ENCODE measurements at regions not wholly inside any gene's neighbourhood (a gene's known extent, or its start where the extent isn't known, plus 50 kb on each side); places are given as distances from the start of the nearest gene placed in this dataset.

DNA sequence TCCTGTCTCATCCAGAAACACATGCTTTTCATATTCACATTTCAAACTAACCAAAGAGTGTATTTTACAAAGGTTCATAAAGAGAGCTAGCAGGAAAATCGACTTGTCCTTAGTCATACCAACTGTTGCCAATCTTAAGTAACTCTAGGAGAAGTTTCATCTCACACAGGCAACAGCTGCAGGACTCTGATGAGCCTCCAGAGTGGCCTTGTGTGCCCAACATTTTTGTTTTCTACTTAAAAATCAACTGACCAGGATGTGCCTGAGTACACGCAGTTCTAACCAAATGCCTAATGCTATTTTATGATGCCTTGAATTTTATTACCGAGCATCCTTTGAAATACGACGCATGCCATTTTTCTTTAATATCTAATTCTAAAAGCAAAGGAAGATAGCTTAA lies 595.9 kb upstream of the LRRTM4 start:
- H3K9me3 ChIP-seq (ENCODE audit: control insufficient read depth in 2 of 2, low read length in 2 of 2), result no peaks in the 10 kb centered on the region
- no peak overlapping the region for H3K4me3 ChIP-seq (ENCODE audit: low read length in 2 of 2)
- no peaks in the 10 kb centered on the region for H3K36me3 ChIP-seq (ENCODE audit: control insufficient read depth in 2 of 2, insufficient read depth in 2 of 2, low read length in 2 of 2)
- H3K9ac ChIP-seq (ENCODE audit: low read depth in 1 of 2, low read length in 2 of 2), result no peak overlapping the region
- no peaks in the 10 kb centered on the region for H3K27me3 ChIP-seq (ENCODE audit: control insufficient read depth in 2 of 2, insufficient read depth in 2 of 2, low read length in 2 of 2)
- no peak overlapping the region for H3K27ac ChIP-seq (ENCODE audit: low read depth in 2 of 2, low read length in 2 of 2)
- H3K4me1 ChIP-seq (ENCODE audit: control insufficient read depth in 2 of 2, insufficient read depth in 2 of 2, low read length in 2 of 2), result no peaks in the 10 kb centered on the region

DNA sequence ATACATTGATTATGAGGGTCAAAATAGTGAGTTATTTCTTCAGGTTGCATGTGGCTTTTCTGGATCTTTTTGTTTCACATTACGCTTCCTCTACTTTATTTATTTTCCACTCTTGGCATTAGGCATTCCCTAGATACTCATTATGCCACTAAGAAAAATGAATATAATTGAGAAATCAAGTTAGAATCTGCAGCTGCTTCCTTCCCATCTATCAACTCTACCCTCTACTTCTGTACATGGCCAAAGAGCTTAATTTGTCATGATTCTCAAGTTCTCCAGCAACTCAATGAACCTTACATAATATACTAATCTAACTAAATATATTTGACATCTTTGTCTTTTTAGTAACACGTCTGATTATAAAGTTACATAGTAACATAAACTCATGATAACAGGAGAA lies 598.1 kb upstream of the LRRTM4 start:
- Histone ChIP-seq H3K36me3 (ENCODE audit: control insufficient read depth in 2 of 2, insufficient read depth in 2 of 2, low read length in 2 of 2) (no peaks in the 10 kb centered on the region), H3K9me3 (ENCODE audit: control insufficient read depth in 2 of 2, low read length in 2 of 2) (no peaks in the 10 kb centered on the region), H3K27ac (ENCODE audit: low read depth in 2 of 2, low read length in 2 of 2) (no peak overlapping the region), H3K27me3 (ENCODE audit: control insufficient read depth in 2 of 2, insufficient read depth in 2 of 2, low read length in 2 of 2) (no peaks in the 10 kb centered on the region), H3K9ac (ENCODE audit: low read depth in 1 of 2, low read length in 2 of 2) (no peak overlapping the region), H3K4me1 (ENCODE audit: control insufficient read depth in 2 of 2, insufficient read depth in 2 of 2, low read length in 2 of 2) (no peaks in the 10 kb centered on the region), H3K4me3 (ENCODE audit: low read length in 2 of 2) (no peak overlapping the region)

DNA sequence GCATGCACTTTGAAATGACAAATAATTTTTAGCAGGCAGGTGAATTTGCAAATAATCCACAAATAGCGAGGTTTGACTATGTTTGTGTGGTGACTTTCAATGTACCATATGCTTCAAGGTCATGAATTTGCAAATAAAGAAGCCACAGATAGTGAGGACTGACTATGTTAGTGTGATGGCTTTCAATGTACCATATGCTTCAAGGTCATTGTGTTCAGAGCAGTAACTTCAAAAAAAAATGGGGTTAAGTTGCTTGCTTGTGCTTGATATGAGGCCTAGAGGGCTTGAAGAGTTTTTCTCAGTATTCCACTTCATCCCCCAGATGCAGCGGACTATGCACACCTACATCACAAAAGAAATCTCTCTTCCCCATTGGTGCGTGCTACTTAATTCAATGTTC lies 602.9 kb upstream of the LRRTM4 start:
- H3K4me3 ChIP-seq (ENCODE audit: low read length in 2 of 2), result no peak overlapping the region
- H3K27me3 ChIP-seq (ENCODE audit: control insufficient read depth in 2 of 2, insufficient read depth in 2 of 2, low read length in 2 of 2), result no peaks in the 10 kb centered on the region
- H3K9me3 ChIP-seq (ENCODE audit: control insufficient read depth in 2 of 2, low read length in 2 of 2), result no peaks in the 10 kb centered on the region
- no peaks in the 10 kb centered on the region for H3K36me3 ChIP-seq (ENCODE audit: control insufficient read depth in 2 of 2, insufficient read depth in 2 of 2, low read length in 2 of 2)
- no peaks in the 10 kb centered on the region for H3K4me1 ChIP-seq (ENCODE audit: control insufficient read depth in 2 of 2, insufficient read depth in 2 of 2, low read length in 2 of 2)
- no peak overlapping the region for H3K9ac ChIP-seq (ENCODE audit: low read depth in 1 of 2, low read length in 2 of 2)
- H3K27ac ChIP-seq (ENCODE audit: low read depth in 2 of 2, low read length in 2 of 2), result no peak overlapping the region

DNA sequence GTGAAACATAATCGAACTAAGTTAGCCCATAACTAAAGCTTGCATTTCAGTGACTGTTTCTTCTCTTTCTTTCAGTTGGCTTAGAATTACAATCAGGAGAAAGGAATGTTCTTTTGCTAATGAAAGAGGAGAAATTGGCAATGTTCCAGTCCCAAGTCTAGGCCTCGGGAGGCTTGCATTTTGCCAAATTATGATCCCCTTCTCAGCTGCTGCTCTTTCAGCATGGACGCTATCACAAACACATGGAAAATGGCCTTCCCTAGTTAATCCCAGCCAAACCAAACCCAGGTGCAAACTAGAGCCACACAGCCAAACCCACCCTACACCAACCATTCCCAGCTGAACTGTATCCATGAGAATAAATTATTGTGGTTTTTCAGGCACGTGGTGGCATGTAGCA lies 605.2 kb upstream of the LRRTM4 start:
- no peaks in the 10 kb centered on the region for H3K27me3 ChIP-seq (ENCODE audit: control insufficient read depth in 2 of 2, insufficient read depth in 2 of 2, low read length in 2 of 2)

DNA sequence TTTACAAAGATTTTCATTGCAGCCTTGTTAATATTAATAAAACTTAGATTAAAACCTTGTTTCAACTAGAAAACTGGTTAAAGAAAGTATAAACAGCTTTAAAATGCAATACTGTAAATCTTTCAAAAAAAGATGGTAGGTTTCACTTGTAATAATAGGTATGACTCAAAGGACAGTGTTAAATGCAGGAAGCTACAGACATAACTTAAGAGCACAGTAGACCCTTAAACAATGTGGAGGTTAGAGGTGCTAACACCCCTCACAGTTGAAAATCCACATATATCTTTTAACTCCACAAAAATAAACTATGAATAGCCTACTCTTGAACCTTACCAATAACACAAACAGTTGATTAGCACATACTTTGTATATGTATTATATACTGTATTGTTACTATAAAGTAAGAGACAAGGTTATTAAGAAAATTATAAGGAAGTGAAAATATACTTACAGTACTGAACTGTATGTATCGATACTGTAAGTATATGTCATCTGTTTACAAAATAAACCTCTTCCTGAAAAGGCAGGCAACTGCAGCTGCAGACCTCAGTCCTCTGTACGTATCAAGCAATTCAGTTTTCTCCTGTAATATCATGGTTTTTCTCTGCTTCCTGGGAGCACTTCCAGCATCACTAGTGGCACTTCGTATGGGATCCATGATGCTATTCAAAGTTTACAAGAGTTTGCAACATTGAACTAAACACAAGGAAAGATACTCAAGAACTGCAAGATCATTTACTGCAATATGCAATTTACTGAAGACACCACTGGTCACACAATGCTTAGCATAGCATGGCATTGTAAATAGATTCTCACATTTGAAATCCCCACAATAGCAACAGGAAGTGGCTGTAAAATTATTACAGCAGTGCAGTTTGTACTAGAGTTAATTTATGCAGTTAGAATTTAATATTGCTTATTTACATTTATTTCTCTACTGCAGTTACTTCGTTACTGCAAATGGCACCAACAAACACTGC lies 610.5 kb upstream of the LRRTM4 start:
- Histone ChIP-seq H3K27ac (ENCODE audit: low read depth in 2 of 2, low read length in 2 of 2) (no peak overlapping the region), H3K27me3 (ENCODE audit: control insufficient read depth in 2 of 2, insufficient read depth in 2 of 2, low read length in 2 of 2) (no peaks in the 10 kb centered on the region), H3K4me1 (ENCODE audit: control insufficient read depth in 2 of 2, insufficient read depth in 2 of 2, low read length in 2 of 2) (no peaks in the 10 kb centered on the region), H3K9me3 (ENCODE audit: control insufficient read depth in 2 of 2, low read length in 2 of 2) (no peaks in the 10 kb centered on the region), H3K4me3 (ENCODE audit: low read length in 2 of 2) (no peak overlapping the region), H3K9ac (ENCODE audit: low read depth in 1 of 2, low read length in 2 of 2) (no peak overlapping the region), H3K36me3 (ENCODE audit: control insufficient read depth in 2 of 2, insufficient read depth in 2 of 2, low read length in 2 of 2) (no peaks in the 10 kb centered on the region)

More for the DNA sequence above, 605.2 kb upstream of the LRRTM4 start:
- Histone ChIP-seq H3K9me3 (ENCODE audit: control insufficient read depth in 2 of 2, low read length in 2 of 2) (no peaks in the 10 kb centered on the region), H3K36me3 (ENCODE audit: control insufficient read depth in 2 of 2, insufficient read depth in 2 of 2, low read length in 2 of 2) (no peaks in the 10 kb centered on the region), H3K4me3 (ENCODE audit: low read length in 2 of 2) (no peak overlapping the region), H3K27ac (ENCODE audit: low read depth in 2 of 2, low read length in 2 of 2) (no peak overlapping the region), H3K9ac (ENCODE audit: low read depth in 1 of 2, low read length in 2 of 2) (no peak overlapping the region), H3K4me1 (ENCODE audit: control insufficient read depth in 2 of 2, insufficient read depth in 2 of 2, low read length in 2 of 2) (no peaks in the 10 kb centered on the region)

DNA sequence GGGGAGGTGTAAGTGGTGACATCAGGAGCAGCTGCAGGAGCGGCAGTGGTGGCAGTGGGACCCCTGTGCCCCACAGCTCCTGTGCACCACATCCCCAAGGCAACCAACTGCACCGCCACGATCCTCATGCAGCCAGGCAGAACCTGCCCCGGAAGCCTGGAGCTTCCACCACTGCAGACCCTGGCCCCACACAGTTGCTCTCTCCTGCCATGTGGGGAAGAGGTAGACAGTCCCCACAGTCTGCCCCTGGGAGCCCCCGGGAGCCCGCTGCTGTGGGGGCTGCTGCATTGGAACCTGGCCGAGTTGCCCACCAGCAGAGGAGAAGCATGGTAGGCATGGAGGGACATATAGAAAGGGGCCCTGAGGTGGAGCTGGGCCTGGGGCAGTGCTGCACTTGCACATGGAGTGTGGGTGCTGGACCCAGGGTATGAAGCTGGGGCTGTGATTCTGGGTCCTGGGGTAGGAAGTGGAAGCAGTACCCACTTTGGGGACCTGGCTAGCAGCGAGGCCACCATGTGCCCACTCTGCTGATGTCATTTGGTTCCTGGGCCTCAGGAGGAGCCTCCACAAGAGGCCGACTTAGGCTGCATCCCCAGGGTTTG lies 623.3 kb upstream of the LRRTM4 start:
- H3K36me3 ChIP-seq (ENCODE audit: control insufficient read depth in 2 of 2, insufficient read depth in 2 of 2, low read length in 2 of 2), result no peaks in the 10 kb centered on the region
- no peaks in the 10 kb centered on the region for H3K27me3 ChIP-seq (ENCODE audit: control insufficient read depth in 2 of 2, insufficient read depth in 2 of 2, low read length in 2 of 2)
- no peak overlapping the region for H3K9ac ChIP-seq (ENCODE audit: low read depth in 1 of 2, low read length in 2 of 2)

DNA sequence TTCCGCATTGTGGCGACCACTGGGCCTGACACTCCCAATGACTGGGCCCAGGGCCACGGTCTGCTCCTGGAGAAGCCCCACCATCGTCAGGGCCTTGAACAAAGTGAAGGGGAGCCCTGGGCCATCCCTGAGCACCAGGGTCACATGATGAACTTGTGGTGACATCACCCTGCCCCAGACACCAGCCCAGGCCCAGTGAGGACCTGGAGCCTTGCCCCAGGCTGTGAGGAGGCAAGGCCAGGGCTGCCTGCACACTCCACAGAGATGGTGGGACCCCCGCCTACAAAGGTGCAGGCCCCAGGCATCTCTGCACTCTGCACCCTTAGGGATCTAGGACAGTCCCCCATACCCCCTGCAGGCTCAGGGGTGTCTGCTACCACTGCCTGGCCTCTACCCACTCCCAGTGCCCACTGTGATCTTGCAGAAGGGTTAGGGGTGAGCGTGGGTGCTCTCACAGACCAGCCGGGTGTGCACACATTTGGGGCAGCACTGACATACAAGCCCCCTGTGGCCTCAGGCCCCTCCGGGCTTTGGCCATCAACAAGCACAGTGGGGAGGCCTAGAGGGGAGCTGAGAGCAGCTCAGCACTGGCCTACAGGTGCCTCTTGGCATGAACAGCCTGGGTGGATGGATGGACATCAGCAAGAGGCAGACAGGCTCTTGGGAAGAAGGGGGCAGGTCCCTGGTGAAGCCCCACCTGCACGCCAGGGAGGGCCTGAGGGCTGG lies 624.0 kb upstream of the LRRTM4 start:
- Histone ChIP-seq H3K9me3 (ENCODE audit: control insufficient read depth in 2 of 2, low read length in 2 of 2) (no peaks in the 10 kb centered on the region), H3K27me3 (ENCODE audit: control insufficient read depth in 2 of 2, insufficient read depth in 2 of 2, low read length in 2 of 2) (no peaks in the 10 kb centered on the region), H3K9ac (ENCODE audit: low read depth in 1 of 2, low read length in 2 of 2) (no peak overlapping the region)

More for the DNA sequence above, 623.3 kb upstream of the LRRTM4 start:
- Histone ChIP-seq H3K9me3 (ENCODE audit: control insufficient read depth in 2 of 2, low read length in 2 of 2) (no peaks in the 10 kb centered on the region), H3K4me1 (ENCODE audit: control insufficient read depth in 2 of 2, insufficient read depth in 2 of 2, low read length in 2 of 2) (no peaks in the 10 kb centered on the region), H3K27ac (ENCODE audit: low read depth in 2 of 2, low read length in 2 of 2) (no peak overlapping the region), H3K4me3 (ENCODE audit: low read length in 2 of 2) (no peak overlapping the region)

DNA sequence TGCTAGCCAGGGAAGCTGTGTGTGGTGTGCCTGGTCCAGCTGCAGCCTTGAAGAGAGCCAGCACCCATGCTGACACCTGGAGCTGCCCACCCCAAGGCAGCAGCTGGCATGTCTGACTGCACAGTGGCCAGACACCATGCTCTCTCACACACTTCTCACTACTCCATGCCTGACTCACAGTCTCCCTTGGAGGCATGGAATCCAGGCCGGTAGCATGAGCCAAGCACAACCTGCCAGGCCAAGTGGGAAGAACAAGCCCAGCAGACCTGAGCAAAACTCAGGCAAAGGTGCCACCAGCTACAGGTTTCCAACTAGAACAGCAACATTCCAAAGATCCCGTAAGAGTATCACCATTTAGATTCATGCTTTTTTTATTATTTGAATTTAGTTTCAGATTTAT lies 625.3 kb upstream of the LRRTM4 start:
- no peaks in the 10 kb centered on the region for H3K9me3 ChIP-seq (ENCODE audit: control insufficient read depth in 2 of 2, low read length in 2 of 2)
- no peak overlapping the region for H3K4me3 ChIP-seq (ENCODE audit: low read length in 2 of 2)
- no peaks in the 10 kb centered on the region for H3K36me3 ChIP-seq (ENCODE audit: control insufficient read depth in 2 of 2, insufficient read depth in 2 of 2, low read length in 2 of 2)
- no peaks in the 10 kb centered on the region for H3K4me1 ChIP-seq (ENCODE audit: control insufficient read depth in 2 of 2, insufficient read depth in 2 of 2, low read length in 2 of 2)
- no peak overlapping the region for H3K27ac ChIP-seq (ENCODE audit: low read depth in 2 of 2, low read length in 2 of 2)
- H3K9ac ChIP-seq (ENCODE audit: low read depth in 1 of 2, low read length in 2 of 2), result no peak overlapping the region
- no peaks in the 10 kb centered on the region for H3K27me3 ChIP-seq (ENCODE audit: control insufficient read depth in 2 of 2, insufficient read depth in 2 of 2, low read length in 2 of 2)

More for the DNA sequence above, 624.0 kb upstream of the LRRTM4 start:
- Histone ChIP-seq H3K36me3 (ENCODE audit: control insufficient read depth in 2 of 2, insufficient read depth in 2 of 2, low read length in 2 of 2) (no peaks in the 10 kb centered on the region), H3K4me1 (ENCODE audit: control insufficient read depth in 2 of 2, insufficient read depth in 2 of 2, low read length in 2 of 2) (no peaks in the 10 kb centered on the region), H3K4me3 (ENCODE audit: low read length in 2 of 2) (no peak overlapping the region), H3K27ac (ENCODE audit: low read depth in 2 of 2, low read length in 2 of 2) (no peak overlapping the region)

DNA sequence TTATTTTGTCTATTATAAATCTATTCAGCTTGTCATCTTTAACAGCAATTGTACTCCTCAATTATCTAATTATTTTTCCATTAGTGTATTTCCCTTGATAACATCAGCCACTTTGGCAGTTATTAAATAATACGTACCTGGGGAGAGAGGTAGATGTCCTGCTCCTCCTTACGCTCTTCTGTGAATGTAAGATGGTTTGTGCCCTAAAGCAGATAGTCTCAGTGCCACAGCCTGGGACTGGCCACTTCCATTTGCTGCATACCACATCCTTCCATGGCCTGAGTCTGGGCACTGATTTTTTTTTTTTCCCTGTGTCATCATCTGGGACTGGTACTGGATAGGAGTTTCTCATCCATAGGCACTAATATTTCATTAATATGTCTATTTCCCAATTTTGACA lies 632.4 kb upstream of the LRRTM4 start:
- Histone ChIP-seq H3K36me3 (ENCODE audit: control insufficient read depth in 2 of 2, insufficient read depth in 2 of 2, low read length in 2 of 2) (no peaks in the 10 kb centered on the region), H3K27me3 (ENCODE audit: control insufficient read depth in 2 of 2, insufficient read depth in 2 of 2, low read length in 2 of 2) (no peaks in the 10 kb centered on the region), H3K9me3 (ENCODE audit: control insufficient read depth in 2 of 2, low read length in 2 of 2) (no peaks in the 10 kb centered on the region), H3K27ac (ENCODE audit: low read depth in 2 of 2, low read length in 2 of 2) (no peak overlapping the region), H3K4me3 (ENCODE audit: low read length in 2 of 2) (no peak overlapping the region), H3K4me1 (ENCODE audit: control insufficient read depth in 2 of 2, insufficient read depth in 2 of 2, low read length in 2 of 2) (no peaks in the 10 kb centered on the region), H3K9ac (ENCODE audit: low read depth in 1 of 2, low read length in 2 of 2) (no peak overlapping the region)

DNA sequence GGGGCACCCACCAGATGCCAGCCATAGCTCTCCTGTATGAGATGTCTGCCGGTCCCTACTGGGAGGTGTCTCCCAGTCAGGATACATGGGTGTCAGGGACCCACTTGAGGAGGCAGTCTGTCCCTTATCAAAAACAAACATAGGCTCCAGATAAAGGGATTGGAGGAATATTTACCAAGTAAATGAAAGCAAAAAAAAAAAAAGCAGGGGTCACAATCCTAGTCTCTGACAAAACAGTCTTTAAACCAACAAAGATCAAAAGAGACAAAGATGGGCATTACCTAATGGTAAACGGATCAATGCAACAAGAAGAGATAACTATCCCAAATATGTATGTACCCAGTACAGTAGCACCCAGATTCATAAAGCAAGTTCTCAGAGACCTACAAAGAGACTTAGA lies 640.0 kb upstream of the LRRTM4 start:
- Histone ChIP-seq H3K27ac (ENCODE audit: low read depth in 2 of 2, low read length in 2 of 2) (no peak overlapping the region), H3K27me3 (ENCODE audit: control insufficient read depth in 2 of 2, insufficient read depth in 2 of 2, low read length in 2 of 2) (no peaks in the 10 kb centered on the region), H3K36me3 (ENCODE audit: control insufficient read depth in 2 of 2, insufficient read depth in 2 of 2, low read length in 2 of 2) (no peaks in the 10 kb centered on the region), H3K4me3 (ENCODE audit: low read length in 2 of 2) (no peak overlapping the region), H3K9ac (ENCODE audit: low read depth in 1 of 2, low read length in 2 of 2) (no peak overlapping the region), H3K4me1 (ENCODE audit: control insufficient read depth in 2 of 2, insufficient read depth in 2 of 2, low read length in 2 of 2) (no peaks in the 10 kb centered on the region), H3K9me3 (ENCODE audit: control insufficient read depth in 2 of 2, low read length in 2 of 2) (no peaks in the 10 kb centered on the region)
